Activated T-helper 1 cell treated with anti-CD3 and anti-CD28 coated beads, Interleukin-2, amount 50 U/mL, for 16 hours (primary cell): ENCODE measurements at regions not wholly inside any gene's neighbourhood (a gene's known extent, or its start where the extent isn't known, plus 50 kb on each side); places are given as distances from the start of the nearest gene placed in this dataset.
"Not testable (repeated sequence)": the region's sequence is repeated elsewhere in the genome, so short reads cannot be mapped to it uniquely, and the experiment has no call there.

Source experiments
- DNase-seq, 2 donors: peaks; one replicate each; pipeline ENCODE4 v3.0.0-alpha.2; 2020; ENCODE audit warnings: low read depth in 1 of 2, low spot score in 1 of 2

- no peak for DNase-seq
Measured at GRCh38 chr2:129201696-129202095, 777.8 kb upstream of the RAB6C start.

GRCh38 chr2:129203331-129203730, 776.1 kb upstream of the RAB6C start:
- no peak for DNase-seq

- DNase-seq: not testable (repeated sequence)
Measured at GRCh38 chr2:129204581-129204980, 774.9 kb upstream of the RAB6C start.

- DNase-seq: no peak
Measured at GRCh38 chr2:129205176-129205575, 774.3 kb upstream of the RAB6C start.

GRCh38 chr2:129205766-129206165, 773.7 kb upstream of the RAB6C start:
- DNase-seq: no peak

- DNase-seq: no peak
Measured at GRCh38 chr2:129212299-129212958, 767.0 kb upstream of the RAB6C start.

- DNase-seq: no peak
Measured at GRCh38 chr2:129224022-129224421, 755.4 kb upstream of the RAB6C start.

GRCh38 chr2:129224486-129224885, 755.0 kb upstream of the RAB6C start:
- no peak for DNase-seq

- DNase-seq: no peak
Measured at GRCh38 chr2:129229196-129229595, 750.3 kb upstream of the RAB6C start.

- no peak for DNase-seq
Measured at GRCh38 chr2:129229830-129230441, 749.5 kb upstream of the RAB6C start.

GRCh38 chr2:129231924-129232323, 747.5 kb upstream of the RAB6C start:
- DNase-seq: no peak

GRCh38 chr2:129233166-129233565, 746.3 kb upstream of the RAB6C start:
- DNase-seq: no peak

- DNase-seq: no peak
Measured at GRCh38 chr2:129233751-129234406, 745.6 kb upstream of the RAB6C start.

GRCh38 chr2:129236601-129237000, 742.9 kb upstream of the RAB6C start:
- DNase-seq: no peak

- no peak for DNase-seq
Measured at GRCh38 chr2:129237966-129238725, 741.3 kb upstream of the RAB6C start.

GRCh38 chr2:129239141-129239540, 740.3 kb upstream of the RAB6C start:
- no peak for DNase-seq

- no peak for DNase-seq
Measured at GRCh38 chr2:129240061-129240460, 739.4 kb upstream of the RAB6C start.

- DNase-seq: no peak
Measured at GRCh38 chr2:129242269-129242668, 737.2 kb upstream of the RAB6C start.

- DNase-seq: no peak
Measured at GRCh38 chr2:129247751-129248150, 731.7 kb upstream of the RAB6C start.

GRCh38 chr2:129248198-129248597, 731.3 kb upstream of the RAB6C start:
- no peak for DNase-seq

- no peak for DNase-seq
Measured at GRCh38 chr2:129252781-129253460, 726.5 kb upstream of the RAB6C start.
